GM03348 (cell line): ENCODE measurements at regions not wholly inside any gene's neighbourhood (a gene's known extent, or its start where the extent isn't known, plus 50 kb on each side); places are given as distances from the start of the nearest gene placed in this dataset.
A peak's percentile ranks its signal among the peaks of the same experiment; 100 is the strongest.
"Not testable (repeated sequence)": the region's sequence is repeated elsewhere in the genome, so short reads cannot be mapped to it uniquely, and the experiment has no call there.

Experiments
- DNase-seq: peaks from one replicate; pipeline ENCODE4 v3.0.0; 2012; ENCODE audit warnings: low spot score

GRCh38 chr11:126149759-126150625, 61.5 kb downstream of the RPUSD4 start:
- DNase-seq = no peak

- no peak for DNase-seq
Observed at GRCh38 chr11:126148317-126148716, 63.1 kb downstream of the RPUSD4 start.

- no peak for DNase-seq
Observed at GRCh38 chr11:126147208-126148111, 64.0 kb downstream of the RPUSD4 start.

GRCh38 chr11:126146454-126147192, 64.8 kb downstream of the RPUSD4 start:
- no peak for DNase-seq

- DNase-seq = no peak
Observed at GRCh38 chr11:126145954-126146353, 65.5 kb downstream of the RPUSD4 start.

GRCh38 chr11:126143491-126143890, 68.0 kb downstream of the RPUSD4 start:
- DNase-seq = not testable (repeated sequence)

- DNase-seq = peak; percentile 71
Observed at GRCh38 chr11:126140926-126141280, 70.5 kb downstream of the RPUSD4 start.

- peak; percentile 43 for DNase-seq
Observed at GRCh38 chr11:126140201-126140925, 71.1 kb downstream of the RPUSD4 start.

- DNase-seq = peak; percentile 68
Observed at GRCh38 chr11:126139111-126140091, 72.0 kb downstream of the RPUSD4 start.

- no peak for DNase-seq
Observed at GRCh38 chr11:126138636-126139035, 72.8 kb downstream of the RPUSD4 start.

- peak; percentile 46 for DNase-seq
Observed at GRCh38 chr11:126137136-126137535, 74.3 kb downstream of the RPUSD4 start.

- DNase-seq = peak; percentile 82
Observed at GRCh38 chr11:126136507-126136906, 73.8 kb upstream of the CDON start.

GRCh38 chr11:126135235-126136176, 72.8 kb upstream of the CDON start:
- no peak for DNase-seq

GRCh38 chr11:126134461-126135155, 71.9 kb upstream of the CDON start:
- DNase-seq = no peak

GRCh38 chr11:126133901-126134300, 71.2 kb upstream of the CDON start:
- DNase-seq = no peak

- DNase-seq = peak; percentile 64
Observed at GRCh38 chr11:126132319-126132718, 69.7 kb upstream of the CDON start.

- DNase-seq = not testable (repeated sequence)
Observed at GRCh38 chr11:126130781-126131180, 68.1 kb upstream of the CDON start.
